NCI-H524 treated with DMSO at 0.1 percent for 48 hours (cell line): ENCODE measurements at regions not wholly inside any gene's neighbourhood (a gene's known extent, or its start where the extent isn't known, plus 50 kb on each side); places are given as distances from the start of the nearest gene placed in this dataset.

Experiments
- DNase-seq: peaks from one replicate; lab custom pipeline; 2025; lab: John Stamatoyannopoulos, UW

DNA sequence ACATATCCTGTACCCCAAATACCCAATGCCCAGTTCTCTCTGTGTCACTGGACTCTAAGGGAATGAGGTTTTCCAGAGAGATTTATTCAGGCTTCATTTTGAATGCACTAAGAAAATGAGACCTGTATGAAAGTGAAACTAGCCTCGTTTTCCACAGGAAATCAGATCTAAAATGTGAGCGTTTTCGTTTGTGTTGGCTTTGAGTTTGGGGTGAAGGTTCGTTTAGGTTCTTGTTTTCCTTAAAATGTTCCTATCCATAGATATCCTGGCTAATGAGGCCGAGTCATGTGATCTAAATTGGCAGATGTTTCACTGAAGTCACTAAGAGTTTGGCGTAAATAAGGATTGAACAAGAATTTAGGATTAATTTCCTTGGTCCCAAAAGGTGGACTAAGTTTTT is 90.9 kb upstream of the BMPER start:
- no peak for DNase-seq

DNA sequence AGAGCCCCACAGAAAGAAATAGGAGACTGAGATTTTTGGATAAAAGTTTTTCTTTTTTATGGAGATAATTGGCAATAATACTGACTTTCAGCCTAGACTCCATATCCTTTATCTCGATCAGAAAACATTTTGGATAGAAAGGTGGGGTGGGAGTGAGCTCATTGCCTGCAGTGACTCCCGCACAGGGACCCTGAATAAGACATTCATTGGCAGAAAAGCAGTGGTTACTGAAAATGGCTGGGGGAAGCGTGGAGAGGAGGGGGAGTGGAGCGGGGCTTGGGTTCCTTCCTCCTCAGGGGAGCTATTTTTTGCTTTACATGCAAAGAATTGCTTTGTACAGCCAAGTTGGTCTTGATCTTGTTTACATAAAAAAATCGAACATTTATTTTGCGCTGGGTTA is 90.4 kb upstream of the BMPER start:
- DNase-seq, result no peak

DNA sequence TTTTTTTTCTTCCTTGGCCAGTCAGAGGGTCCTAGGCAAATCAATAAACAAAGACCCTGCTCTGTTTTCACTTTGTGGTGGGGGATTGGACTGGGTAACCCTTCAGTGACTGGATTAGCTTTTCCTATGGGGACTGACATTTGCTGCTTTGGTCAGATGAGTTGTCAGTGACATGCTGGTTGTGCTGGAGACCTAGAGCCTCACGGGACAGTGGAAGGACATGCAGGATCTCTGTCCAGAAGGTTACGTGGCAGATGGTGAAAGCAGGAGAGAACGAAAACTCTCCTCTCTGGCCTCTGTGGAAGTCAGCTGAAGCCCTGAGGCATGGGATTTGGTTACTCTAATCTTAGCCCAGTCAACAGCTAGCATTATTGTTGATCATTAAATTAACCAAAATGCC is 90.0 kb upstream of the BMPER start:
- no peak for DNase-seq

GRCh38 chr7:33816106-33816505 is 89.2 kb upstream of the BMPER start:
- DNase-seq, result no peak

DNA sequence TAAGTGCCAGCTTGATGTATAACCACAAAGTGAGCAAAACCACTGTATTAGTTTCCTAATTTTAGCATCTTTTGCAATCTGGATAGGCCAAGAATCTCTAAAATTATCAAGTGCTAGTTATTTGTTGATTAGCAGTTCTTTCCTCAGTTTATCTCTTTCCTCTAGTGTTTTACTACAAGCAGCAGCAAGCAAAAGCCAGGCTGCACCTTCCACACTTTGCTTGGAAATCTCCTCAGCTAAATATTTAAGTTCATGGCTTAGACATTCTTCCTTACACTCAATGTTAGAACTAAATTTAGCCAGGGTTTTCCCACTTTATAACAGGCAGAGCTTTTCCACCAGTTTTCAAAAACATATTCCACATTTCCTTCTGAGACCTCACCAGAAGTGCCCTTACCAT is 85.7 kb upstream of the BMPER start:
- no peak for DNase-seq

- DNase-seq, result no peak
Observed at GRCh38 chr7:33820206-33820605, 85.1 kb upstream of the BMPER start.

GRCh38 chr7:33821970-33822369 is 83.4 kb upstream of the BMPER start:
- DNase-seq, result no peak

DNA sequence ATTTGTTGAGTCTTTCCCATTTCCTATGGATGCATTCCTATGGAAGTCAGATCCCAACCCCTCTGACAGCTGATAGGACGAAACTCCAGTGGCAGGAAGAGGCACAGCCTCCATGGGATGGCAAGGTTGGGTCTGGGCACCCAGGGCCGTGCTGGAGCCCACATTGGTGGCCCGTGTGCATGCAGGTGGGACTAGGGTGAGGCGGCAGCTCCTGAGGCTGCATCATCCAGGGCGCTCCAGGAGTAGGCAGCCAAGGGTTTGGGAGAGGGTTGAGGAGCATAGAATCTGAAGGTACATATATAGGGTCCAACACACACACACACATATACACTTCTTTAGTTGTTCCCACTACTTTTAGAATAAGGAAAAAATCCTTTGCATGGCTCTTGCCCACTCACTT is 81.4 kb upstream of the BMPER start:
- DNase-seq, result no peak

DNA sequence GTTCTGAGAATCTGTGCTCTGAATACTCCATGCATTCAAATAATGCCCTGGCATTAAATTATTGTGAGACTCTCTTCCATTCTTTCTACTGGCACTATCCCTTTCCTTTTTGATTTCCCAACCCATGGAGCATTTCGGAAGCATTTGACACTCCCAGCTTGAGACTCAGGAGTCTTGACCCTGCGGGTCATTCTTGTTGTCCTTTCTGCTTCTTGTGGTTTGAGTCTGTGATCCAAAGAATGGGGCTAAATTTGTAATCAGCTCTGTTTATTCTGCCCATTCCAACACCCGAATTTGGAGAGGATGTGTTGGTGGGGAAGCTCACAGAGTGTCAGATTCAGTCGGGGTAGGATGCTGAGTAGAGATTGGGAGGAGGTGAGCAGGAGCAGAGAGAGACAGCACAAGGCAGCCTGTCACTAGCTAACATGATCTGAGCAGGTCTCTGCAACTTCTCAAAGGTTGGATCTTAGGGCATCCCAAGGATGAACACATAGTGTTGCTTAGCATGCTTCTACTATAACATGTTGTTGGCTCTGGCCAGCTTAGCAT is 80.4 kb upstream of the BMPER start:
- no peak for DNase-seq

GRCh38 chr7:33825644-33826043 is 79.7 kb upstream of the BMPER start:
- no peak for DNase-seq

- DNase-seq, result no peak
Observed at GRCh38 chr7:33829536-33829935, 75.8 kb upstream of the BMPER start.

- DNase-seq, result no peak
Observed at GRCh38 chr7:33831389-33832141, 73.8 kb upstream of the BMPER start.

DNA sequence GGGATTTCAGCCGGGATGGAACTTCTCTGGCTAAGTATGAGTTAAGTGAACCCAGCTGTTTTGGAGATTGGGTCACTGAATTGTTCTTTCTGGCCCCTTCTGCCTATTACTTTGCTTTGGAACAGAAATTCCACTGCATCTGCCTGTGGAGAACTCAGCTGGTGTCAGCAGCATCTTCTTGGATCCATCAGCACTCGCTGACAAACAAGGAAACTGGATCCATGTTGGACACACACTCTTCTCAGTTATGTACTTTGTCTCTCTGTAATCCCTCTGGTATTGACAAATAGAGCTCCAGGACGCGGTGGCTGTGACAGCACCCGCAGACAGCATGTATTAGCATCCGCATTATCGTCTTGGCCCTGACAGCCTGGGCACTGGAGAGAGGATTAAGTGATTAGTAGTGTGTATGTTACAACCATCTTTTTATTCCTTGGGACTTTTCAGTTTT is 73.0 kb upstream of the BMPER start:
- peak; percentile 85 for DNase-seq

- no peak for DNase-seq
Observed at GRCh38 chr7:33836797-33837355, 68.5 kb upstream of the BMPER start.

DNA sequence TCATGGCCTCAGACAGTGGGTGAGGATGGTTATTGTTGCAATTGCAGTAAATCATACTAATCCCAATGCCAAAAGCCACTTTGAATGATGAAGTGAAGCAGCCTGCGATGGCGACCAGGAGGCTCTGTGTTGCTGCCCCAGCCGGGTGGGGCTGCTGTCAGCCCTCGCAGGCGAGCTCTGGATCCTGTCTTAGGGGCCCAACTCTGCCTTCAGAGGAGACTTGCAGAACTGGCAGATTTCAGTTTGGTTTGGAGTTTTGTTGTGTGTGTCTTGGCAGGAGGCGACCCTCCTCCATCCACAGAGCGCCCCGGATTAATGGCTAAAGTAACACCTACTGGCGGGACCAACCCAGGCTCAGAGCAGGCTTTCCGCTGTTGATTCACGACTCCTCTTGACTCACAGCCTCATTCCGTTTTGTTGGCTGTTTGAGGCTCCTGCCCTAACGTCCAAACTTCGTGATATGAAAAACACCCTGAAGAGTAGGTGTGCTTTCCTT is 67.9 kb upstream of the BMPER start:
- DNase-seq, result no peak

- DNase-seq, result no peak
Observed at GRCh38 chr7:33841031-33841430, 64.3 kb upstream of the BMPER start.

- no peak for DNase-seq
Observed at GRCh38 chr7:33841705-33842129, 63.6 kb upstream of the BMPER start.

DNA sequence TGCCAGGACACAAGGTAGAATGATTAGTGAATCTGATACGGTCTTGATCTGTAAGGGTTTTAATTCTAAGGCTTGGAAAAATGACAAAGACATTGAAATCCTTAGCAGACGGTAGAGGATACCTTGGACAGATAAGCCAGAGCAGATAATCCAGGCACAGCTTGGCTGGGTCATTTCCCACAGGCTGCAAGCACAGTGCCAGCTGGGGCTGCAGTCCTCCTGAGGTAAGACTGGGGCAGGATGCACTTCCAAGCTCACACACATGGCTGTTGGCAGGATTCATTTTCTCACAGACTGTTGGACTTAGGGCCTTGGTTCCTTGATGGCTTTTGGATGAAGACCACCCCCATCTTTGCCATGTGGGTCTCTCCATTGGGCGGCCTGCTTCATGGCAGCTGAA is 63.2 kb upstream of the BMPER start:
- peak; percentile 67 for DNase-seq

- DNase-seq, result no peak
Observed at GRCh38 chr7:33845991-33846509, 59.3 kb upstream of the BMPER start.

GRCh38 chr7:33849004-33849403 is 56.3 kb upstream of the BMPER start:
- DNase-seq, result peak; percentile 8

- DNase-seq, result no peak
Observed at GRCh38 chr7:33849971-33850559, 55.3 kb upstream of the BMPER start.

DNA sequence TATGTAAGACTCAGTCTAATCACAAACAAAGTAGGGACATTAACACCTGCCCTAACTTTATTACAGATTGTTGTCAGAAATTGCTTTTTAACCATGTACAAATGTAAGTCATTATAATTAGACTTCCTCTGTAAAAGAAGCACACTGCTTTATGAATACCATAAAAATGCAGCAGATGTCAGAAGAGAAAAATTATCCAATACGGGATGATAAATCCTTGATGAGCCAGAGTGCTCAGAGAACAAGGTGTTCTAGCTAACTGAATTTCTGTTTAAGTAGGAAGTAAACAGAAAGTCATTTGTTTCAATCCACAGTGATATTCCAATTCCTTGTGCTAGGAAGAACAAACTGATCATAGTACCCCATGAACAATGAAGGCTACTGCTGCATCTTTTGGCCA is 54.6 kb upstream of the BMPER start:
- no peak for DNase-seq

DNA sequence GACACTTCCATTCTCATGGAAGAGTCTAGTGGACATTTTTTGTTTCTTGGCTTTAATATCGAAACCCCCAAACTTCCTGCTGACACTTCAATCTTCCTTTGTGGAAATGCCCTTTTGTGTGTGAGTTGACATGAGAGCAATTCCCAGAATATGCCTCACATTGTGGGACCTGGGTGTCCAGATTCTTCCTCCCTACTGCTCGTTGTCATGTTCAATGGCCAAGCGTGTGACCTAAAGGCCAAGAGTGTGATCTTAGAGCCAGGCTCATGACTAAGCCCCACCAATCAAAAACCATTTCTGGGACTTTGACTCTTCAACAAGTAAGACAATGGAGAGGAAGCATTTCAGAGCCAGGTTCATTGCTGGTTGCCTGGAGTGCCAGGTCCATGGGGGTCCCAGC is 52.5 kb upstream of the BMPER start:
- DNase-seq, result no peak
